ENCODE measurements at regions not wholly inside any gene's neighbourhood (a gene's known extent, or its start where the extent isn't known, plus 50 kb on each side); places are given as distances from the start of the nearest gene placed in this dataset.

- H3K4me3 ChIP-seq (ENCODE audit: low read depth, low read length) = no peak overlapping the region
- TF ChIP-seq CTCF (IDR thresholded peaks at IDR 0.05; ENCODE audit: low read depth, low read length) = no peak
Observed at GRCh38 chr2:217366266-217366895, 506.5 kb upstream of the TNP1 start.

DNA sequence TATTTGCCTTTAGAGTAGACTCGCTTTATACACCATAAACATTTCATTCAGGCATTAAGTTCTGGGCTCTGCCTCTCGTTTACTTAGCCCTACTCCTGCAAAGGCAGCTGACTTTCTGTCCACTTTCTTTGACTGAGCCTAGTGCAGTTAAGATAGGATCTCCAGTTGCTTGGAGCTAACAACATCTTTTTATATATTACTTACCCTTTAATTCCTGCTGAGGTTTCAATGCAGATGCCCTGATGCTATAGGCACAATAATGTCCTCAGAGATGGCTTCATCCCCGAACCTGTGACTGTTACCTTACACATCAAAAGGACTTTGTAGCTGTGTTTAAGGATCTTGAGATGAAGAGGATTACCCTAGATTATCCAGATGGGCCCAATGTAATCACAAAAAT lies 505.8 kb upstream of the TNP1 start:
- TF ChIP-seq CTCF (IDR thresholded peaks at IDR 0.05; ENCODE audit: low read depth, low read length) = no peak
- H3K4me3 ChIP-seq (ENCODE audit: low read depth, low read length) = no peak overlapping the region

DNA sequence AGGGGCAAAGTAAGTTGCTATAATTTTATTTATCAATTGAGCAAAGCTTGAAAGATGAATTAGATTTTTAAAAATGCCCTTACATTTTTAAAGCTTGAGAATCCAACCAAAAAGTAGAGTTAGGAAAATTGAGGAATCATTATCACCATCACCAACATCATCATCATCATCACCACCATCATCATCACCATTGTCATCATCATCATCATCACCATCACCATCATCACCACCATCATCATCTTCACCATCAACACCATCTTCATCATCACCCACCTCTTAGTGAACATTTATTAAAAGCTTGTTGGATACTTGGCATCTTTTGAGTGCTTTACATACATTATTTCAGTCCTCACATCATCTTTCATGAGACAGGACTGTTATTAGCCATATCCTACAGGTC lies 504.4 kb upstream of the TNP1 start:
- TF ChIP-seq CTCF (IDR thresholded peaks at IDR 0.05; ENCODE audit: low read depth, low read length) = no peak
- H3K4me3 ChIP-seq (ENCODE audit: low read depth, low read length) = no peak overlapping the region

GRCh38 chr2:217363470-217363869 lies 503.6 kb upstream of the TNP1 start:
- TF ChIP-seq CTCF (IDR thresholded peaks at IDR 0.05; ENCODE audit: low read depth, low read length) = no peak

DNA sequence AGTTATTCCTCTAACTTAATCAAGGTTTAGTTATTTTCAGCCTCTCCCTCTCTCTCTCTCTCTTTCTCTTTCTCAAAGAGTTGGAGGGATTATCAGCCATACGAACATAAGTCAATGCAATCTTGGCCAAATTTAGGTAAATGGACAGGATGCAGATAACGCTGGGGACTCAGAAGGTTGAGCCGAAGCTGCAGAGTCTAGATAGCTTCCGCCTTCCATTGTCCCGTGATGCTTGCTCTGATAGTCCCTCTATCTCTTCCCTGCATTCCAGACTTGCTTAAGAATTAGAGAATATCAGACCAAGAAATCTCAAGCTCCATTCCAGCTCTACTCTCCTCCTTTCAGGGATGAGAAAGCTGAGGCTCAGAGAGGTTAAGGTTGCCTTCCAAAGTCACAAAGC lies 502.8 kb upstream of the TNP1 start:
- no peak overlapping the region for H3K4me3 ChIP-seq (ENCODE audit: low read depth, low read length)
- TF ChIP-seq CTCF (IDR thresholded peaks at IDR 0.05; ENCODE audit: low read depth, low read length) = no peak

More at GRCh38 chr2:217363470-217363869, 503.6 kb upstream of the TNP1 start:
- H3K4me3 ChIP-seq (ENCODE audit: low read depth, low read length) = no peak overlapping the region

DNA sequence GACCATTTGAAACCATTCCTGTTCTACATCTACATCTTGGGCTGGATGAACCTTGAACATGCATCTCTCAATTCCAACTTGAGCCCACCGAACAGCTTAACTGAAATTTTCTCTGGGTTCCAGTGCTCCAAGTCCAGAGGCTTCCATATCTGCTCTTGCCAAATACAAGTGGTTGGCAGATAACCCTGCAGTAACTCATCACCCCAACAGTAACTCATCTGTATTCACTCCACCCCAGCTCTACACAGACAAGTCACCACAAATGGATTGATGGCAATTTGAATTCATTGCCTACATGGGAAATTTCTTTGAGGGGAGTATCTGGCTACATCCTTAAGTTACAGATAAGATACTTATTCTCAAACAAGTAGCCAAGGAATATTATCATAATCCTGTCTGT lies 502.4 kb upstream of the TNP1 start:
- H3K4me3 ChIP-seq (ENCODE audit: low read depth, low read length) = no peak overlapping the region
- no peak for TF ChIP-seq CTCF (IDR thresholded peaks at IDR 0.05; ENCODE audit: low read depth, low read length)

DNA sequence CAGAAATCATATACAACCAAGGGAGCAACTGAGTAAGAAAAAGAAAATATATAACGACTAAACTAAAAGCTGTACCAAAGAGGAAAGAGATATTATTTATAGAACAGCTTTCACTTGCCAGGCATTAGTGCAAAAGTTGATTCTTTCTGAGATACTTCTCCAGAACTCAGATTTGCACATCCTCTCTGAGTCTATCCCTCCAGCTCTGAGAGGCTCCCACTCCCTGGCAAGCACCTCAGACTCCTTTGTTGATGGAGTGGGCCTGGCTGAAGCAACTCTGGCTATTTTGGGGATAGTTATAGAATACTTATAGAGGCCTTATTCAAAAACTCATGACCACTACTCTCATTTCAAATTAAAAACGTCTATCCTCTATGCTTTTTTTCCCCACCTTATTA lies 501.6 kb upstream of the TNP1 start:
- TF ChIP-seq CTCF (IDR thresholded peaks at IDR 0.05; ENCODE audit: low read depth, low read length) = no peak
- H3K4me3 ChIP-seq (ENCODE audit: low read depth, low read length) = no peak overlapping the region

Data from WI38 (cell line).